ENCODE measurements at regions not wholly inside any gene's neighbourhood (a gene's known extent, or its start where the extent isn't known, plus 50 kb on each side); places are given as distances from the start of the nearest gene placed in this dataset.
A peak's percentile ranks its signal among the peaks of the same experiment; 100 is the strongest.

GRCh38 chr4:85274955-85275354 is 200.0 kb upstream of the ARHGAP24 start:
- no peak for DNase-seq

- no peak for DNase-seq
These were observed 194.0 kb upstream of the ARHGAP24 start for GRCh38 chr4:85280963-85281362.

GRCh38 chr4:85291226-85291625 is 183.7 kb upstream of the ARHGAP24 start:
- no peak for DNase-seq

GRCh38 chr4:85298037-85298436 is 176.9 kb upstream of the ARHGAP24 start:
- no peak for DNase-seq

- no peak for DNase-seq
These were observed 172.7 kb upstream of the ARHGAP24 start for GRCh38 chr4:85302193-85302736.

DNA sequence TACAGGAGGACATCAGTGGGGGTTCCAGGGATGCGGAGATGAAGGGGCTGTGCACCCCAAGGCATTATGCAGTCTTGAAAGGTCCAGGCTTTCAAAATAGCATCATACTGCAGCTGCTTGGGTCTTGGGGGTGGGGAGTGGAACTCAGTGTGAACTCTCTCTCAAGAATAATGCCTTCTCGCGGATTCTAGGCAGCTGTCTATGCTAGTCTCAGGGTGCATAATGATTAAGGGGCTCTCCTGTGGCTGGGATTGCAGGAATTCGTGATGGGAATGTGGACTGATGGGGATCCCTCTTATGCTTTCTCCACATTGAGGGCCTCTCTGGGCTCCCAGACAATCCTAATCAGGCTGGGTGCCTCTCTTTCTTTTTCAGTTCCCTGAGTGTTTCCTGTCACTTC is 172.2 kb upstream of the ARHGAP24 start:
- no peak for DNase-seq

DNA sequence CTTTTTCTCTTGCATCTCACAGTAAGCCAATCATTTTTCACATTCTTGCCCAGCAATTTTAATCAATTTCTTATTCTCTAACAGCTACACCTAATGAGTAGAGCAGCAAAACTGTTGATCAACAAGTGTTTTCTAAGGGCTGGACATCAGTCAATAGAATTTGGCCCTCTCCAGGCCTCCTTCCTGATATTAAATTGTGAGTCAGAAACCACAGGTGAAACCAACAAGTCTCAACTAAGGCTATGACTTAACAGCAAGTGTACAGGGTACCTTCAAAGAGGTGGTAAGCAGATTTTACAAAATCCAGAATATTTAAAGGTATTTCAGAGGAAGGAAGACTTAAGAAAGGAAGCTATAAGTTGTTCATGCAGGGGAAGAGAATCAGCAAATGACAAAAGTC is 156.5 kb upstream of the ARHGAP24 start:
- no peak for DNase-seq

DNA sequence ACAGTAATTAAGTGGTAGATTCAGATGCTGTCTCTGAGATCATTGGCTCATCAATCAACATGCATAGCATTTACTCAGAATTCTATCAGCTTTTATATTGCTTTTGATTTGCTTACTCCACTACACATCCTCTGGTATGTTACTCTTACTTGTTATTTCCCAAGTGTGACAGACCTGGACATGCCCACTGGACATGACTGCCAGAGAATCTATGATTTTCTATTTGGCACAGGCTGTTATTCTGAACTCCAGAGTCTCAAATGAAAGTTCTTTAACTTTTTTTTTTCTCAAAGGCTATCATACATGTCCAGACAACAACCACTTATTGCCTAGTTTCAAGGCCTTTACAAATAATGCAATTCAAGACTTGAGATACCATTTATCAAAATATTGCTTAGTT is 116.1 kb upstream of the ARHGAP24 start:
- DNase-seq: no peak

- no peak for DNase-seq
These were observed 112.4 kb upstream of the ARHGAP24 start for GRCh38 chr4:85362550-85362949.

DNA sequence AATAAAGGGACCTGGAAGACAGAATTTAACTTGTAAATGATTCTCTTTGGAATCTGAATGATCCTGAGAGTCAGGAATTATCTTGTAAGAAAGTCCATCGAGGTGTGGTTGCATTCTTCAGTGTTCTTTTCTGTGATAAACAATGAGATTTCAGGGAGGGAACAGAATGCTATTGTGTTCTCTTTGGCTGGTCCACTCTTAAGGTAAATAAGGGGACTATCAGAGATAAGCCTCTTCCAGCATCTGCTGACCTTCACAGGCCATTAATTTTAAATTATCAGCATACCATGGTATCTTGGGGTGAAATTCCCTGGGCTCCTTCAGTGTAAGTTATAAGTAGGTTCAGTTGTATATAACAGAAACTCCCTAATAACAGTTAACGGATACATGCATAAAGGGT is 107.1 kb upstream of the ARHGAP24 start:
- DNase-seq: no peak

GRCh38 chr4:85368240-85368639 is 106.7 kb upstream of the ARHGAP24 start:
- no peak for DNase-seq

DNA sequence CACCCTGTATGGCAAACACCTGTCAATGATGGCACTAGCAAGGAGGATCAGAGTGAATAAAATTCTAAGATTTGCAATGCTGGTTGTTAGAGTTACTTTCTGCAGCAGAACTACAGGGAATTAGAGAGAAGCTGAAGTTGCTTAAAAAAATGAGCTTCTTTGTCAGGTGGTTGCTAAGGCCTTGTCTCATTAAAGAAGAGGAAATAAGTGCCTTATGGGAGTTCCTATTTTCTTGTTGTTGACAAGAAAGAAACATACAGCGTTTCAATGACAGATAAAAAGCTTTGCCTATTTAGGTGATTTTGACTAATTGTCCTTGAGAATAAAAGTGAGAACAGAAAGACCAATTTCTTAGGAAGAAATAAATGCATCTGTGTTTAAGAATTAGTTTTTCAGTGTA is 106.0 kb upstream of the ARHGAP24 start:
- no peak for DNase-seq

- no peak for DNase-seq
These were observed 105.1 kb upstream of the ARHGAP24 start for GRCh38 chr4:85369703-85370380.

DNA sequence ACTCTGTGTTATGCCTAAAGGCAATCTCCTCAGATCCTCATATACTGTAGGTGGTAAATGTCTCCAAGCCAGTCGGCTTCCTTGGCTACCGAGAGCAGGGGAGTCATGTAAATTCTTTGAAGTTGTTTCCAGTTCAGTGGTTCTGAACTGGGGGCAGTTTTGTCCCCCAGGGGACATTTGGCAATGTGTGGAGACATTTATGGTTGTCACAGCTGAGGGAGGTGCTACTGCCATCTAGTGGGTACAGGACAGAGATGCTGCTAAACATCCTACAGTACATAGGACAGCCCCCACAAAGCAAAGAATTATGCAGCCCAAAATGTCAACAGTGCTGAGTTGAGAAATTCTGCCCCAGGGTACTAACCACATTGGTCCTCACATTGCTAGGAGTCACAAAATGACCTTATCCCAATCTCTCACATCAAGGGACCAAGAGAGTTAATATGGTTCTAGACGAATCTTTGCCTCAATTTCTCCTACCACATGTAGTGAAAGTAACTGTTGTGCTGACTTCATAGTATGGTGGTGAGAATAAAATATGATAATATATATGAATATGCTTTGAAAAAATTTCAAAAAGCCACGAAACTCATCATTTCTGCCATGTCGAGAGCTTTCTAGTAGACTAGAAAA is 104.4 kb upstream of the ARHGAP24 start:
- peak; percentile 35 for DNase-seq

DNA sequence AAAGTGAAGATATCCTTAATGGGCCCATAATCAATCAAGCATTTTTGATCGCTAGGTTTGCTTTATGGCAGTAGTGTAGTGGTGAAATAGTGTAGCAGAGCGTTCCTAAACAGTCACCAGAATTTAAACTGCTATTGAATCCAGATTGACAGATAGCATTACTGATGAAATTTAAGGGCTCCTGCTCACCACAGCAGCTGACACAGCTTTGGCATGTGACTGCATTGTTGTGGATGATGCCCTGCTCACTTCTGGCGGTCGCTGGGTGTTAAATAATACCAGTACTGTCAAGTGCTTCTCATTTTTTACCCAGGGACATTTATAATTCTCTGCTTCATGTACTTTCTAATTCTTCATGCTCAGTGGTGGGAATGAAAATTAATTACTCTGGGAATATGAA is 102.0 kb upstream of the ARHGAP24 start:
- DNase-seq: no peak

- no peak for DNase-seq
These were observed 98.7 kb upstream of the ARHGAP24 start for GRCh38 chr4:85376285-85376684.

DNA sequence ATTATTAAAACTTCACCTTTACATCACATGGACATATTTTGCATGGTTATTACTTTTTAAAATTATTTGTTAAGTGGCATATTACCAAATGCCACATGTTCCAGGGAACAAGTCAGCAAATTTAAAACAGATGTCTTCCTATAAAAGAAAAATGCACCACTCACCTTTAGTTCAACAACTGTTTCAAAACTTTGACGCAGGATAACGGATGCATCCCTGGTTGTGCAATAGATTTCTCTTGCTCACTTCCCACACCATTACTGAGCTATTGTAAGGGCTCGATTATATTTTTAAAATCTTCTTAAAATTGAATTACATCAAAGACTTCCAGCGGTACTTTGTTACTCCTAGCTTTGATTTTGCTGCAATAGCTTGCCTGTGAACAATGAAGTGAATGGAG is 93.0 kb upstream of the ARHGAP24 start:
- DNase-seq: no peak

GRCh38 chr4:85391071-85391470 is 83.9 kb upstream of the ARHGAP24 start:
- no peak for DNase-seq

DNA sequence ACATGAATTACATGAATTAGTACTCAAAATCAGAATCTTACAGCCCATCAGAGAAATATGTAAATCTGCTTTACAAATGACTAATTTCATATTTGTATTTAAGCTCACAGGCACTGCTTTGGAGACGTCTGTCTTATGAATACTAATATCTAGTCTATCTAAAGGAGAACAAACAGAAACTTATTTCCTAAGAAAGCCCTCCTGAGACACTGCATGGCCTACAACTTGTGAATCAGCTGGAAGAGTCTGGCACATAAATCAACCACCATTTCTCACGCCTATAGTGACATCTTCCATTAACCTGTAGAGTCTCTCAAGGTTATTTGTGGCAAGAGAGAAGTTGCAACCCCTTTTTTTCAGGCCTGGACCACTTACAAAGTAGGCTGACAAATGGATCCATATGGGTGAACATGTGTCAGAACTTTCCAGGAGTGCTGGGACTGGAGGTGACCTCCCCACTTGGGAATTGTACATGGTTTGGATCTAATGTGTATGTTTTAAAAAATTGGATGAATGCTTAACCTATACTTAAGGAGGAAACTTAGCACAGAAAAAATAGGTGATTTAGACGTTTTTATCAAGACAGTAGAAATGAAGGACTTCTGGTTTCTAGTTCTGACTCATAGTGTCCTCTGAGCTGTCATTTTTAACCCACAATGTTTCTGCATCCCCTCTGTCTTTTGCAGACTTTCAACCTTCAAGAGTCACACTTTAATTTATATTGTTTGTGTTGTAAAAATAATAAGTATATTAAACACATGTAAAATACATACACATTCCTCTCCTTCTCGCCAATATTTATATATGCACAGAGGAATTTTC is 83.2 kb upstream of the ARHGAP24 start:
- DNase-seq: no peak

GRCh38 chr4:85393201-85393600 is 81.7 kb upstream of the ARHGAP24 start:
- DNase-seq: no peak

- DNase-seq: no peak
These were observed 76.7 kb upstream of the ARHGAP24 start for GRCh38 chr4:85398276-85398675.

DNA sequence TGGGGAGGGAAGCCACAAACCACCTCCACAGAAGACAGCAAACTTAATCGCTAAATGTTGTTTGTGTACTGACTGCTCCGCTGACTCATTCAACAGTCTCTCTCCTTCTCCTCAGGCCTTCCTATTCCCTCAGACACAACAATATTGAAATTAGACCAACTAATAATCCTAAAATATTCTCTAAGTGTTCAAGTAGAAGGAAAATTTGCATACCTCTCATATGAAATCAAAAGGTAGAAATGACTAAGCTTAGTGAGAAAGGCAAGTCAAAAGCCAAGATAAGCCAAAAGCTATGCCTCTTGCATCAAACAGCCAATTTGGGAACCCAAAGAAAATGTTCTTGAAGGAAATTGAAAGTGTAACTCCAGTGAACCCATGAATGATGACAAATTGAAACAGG is 75.7 kb upstream of the ARHGAP24 start:
- no peak for DNase-seq

GRCh38 chr4:85402371-85402770 is 72.6 kb upstream of the ARHGAP24 start:
- DNase-seq: no peak

GRCh38 chr4:85406185-85406584 is 68.8 kb upstream of the ARHGAP24 start:
- DNase-seq: no peak

All from activated CD4-positive, alpha-beta T cell treated with anti-CD3 and anti-CD28 coated beads, Interleukin-2, amount 50 U/mL, for 16 hours (primary cell).